GM12872 (cell line): ENCODE measurements at regions not wholly inside any gene's neighbourhood (a gene's known extent, or its start where the extent isn't known, plus 50 kb on each side); places are given as distances from the start of the nearest gene placed in this dataset.

ENCODE experiments used
- CTCF ChIP-seq: IDR thresholded peaks from 3 replicates; pipeline ENCODE4 v1.5.1; 2011; ENCODE audit warnings: low read depth, mild to moderate bottlenecking, low read length, moderate library complexity; ENCODE audit not compliant: insufficient read depth

- no peak for TF ChIP-seq CTCF
These were observed 302.0 kb upstream of the ETAA1 start for GRCh38 chr2:67095121-67095520.

- no peak for TF ChIP-seq CTCF
These were observed 300.2 kb upstream of the ETAA1 start for GRCh38 chr2:67096886-67097285.

GRCh38 chr2:67103157-67103556 lies 294.0 kb upstream of the ETAA1 start:
- TF ChIP-seq CTCF: no peak

- no peak for TF ChIP-seq CTCF
These were observed 288.9 kb upstream of the ETAA1 start for GRCh38 chr2:67108231-67108630.

GRCh38 chr2:67124531-67124930 lies 272.6 kb upstream of the ETAA1 start:
- TF ChIP-seq CTCF: no peak

GRCh38 chr2:67130531-67131256 lies 266.4 kb upstream of the ETAA1 start:
- TF ChIP-seq CTCF: no peak

- TF ChIP-seq CTCF: no peak
These were observed 265.9 kb upstream of the ETAA1 start for GRCh38 chr2:67131257-67131609.
